ENCODE measurements at regions not wholly inside any gene's neighbourhood (a gene's known extent, or its start where the extent isn't known, plus 50 kb on each side); places are given as distances from the start of the nearest gene placed in this dataset.

DNA sequence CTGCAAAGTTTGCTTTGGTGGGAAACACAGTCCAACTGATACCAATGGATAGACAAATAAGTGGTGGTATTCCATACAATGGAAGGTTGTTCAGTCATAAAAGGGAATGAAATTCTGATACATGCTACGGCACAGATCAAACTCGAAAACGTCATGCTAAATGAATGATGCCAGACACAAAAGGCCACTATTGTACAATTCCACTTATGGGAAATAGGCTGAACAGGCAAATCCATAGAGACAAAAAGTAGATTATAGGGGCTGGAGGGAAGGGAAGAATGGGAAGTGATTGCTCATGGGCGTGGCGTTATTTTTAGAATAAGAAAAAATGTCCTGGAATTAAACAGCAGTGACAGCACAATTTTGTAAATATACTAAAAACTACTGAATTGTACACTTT lies 66.0 kb upstream of the FOXK1 start:
- no peak for DNase-seq

DNA sequence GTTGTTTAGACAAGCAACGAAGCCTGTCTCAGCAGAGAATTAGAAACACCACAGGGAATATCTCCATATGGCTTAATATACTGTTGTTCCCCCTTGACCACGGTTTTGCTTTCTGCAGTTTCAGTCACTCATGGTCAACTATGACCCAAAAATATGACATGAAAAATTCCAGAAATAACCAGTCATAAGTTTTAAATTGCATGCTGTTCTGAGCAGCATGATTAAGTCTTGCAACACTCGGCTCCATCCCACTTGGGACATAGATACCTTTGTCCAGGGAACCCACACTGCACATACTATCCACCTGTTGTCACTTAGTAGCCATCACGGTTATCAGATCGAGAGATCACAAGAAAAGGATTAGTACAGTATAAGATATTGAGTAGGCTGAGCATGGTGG lies 60.7 kb upstream of the FOXK1 start:
- DNase-seq = no peak

DNA sequence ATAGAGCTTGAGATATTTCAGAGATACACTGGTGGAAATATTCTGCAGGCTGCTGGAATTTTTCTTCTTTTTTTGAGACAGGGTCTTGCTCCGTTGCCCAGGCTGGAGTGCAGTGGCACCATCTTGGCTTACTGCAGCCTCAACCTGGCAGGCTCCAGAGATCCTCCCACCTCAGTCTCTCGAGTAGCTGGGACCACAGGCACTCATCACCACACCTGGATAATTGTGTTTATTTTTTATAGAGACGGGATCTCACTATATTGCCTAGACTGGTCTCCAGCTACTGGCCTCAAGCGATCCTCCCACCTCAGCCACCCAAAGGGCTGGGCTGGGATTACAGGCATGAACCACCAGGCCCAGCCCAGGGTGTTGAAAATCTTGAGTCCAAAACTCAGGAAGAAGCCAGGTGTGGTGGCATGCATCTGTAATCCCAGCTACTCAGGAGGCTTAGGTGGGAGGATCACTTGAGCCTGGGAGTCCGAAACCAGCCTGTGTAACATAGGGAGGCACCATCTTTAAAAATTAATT lies 55.7 kb upstream of the FOXK1 start:
- DNase-seq = no peak

DNA sequence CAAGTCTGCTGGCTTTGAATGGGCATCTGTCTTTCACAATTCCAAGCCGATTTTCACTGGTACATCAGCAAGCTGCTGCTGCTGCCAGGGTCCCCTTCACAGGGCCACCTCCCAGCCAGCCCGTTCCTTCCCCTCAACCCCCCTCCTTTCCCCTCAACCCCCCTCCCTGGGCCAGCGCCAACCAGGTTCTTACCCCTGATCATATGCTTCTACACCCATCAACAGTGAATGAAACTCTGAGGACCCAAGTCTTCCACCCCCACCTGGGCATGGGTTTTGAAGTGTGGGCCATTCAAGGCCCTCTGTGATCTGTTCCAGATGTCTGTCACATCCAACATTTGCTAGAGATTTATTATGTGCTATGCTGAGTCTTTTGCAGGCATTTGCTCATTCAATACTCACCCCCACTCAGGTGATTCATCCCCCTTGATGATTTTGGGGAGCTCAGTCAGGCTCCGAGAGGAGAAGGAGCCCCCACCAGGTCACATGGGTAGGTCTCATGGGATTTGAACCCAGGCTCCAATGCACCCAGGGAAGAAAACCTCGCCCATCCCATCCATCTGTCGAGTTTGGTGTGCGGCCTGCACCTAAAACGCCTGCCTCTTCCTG lies 52.7 kb upstream of the FOXK1 start:
- DNase-seq = no peak

DNA sequence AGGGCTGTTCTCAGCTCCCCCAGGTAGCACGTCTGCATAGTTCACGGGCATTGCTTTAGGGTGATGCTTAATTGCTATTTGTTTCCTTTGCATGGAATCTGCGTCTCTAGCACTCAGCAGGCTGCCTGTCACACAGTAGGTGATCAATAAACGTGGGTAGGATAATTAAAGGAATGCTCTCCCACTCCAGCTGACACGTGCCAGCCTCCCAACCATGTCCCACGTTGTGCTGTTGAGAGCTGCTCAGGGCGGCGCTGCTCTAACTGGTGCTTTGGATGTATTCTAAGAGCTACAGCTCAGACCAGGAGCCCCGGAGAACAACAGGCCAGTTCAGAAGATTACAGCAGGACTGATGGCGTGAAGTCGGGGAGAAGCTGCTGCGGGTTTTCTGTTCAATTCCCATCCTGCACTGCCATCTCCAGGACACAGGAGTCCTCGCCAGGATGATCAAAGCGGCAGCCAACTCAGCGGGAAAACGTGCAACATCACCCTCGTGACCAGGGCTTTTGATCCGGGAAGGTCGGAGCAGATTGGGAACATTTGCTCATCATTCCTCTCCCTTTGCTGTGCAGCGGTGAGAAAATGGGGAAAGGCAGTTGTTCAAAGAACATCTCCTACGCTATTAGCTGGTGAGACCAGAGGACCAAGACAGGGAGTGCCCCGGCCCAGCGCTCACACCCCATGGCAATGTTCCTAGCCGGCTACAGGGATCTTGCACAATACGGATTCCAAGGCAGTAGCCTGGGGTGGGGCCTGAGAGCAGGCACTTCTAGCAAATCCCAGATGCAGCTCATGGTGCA lies 50.5 kb upstream of the FOXK1 start:
- DNase-seq = no peak
